AG10803 (cell line): ENCODE measurements at regions not wholly inside any gene's neighbourhood (a gene's known extent, or its start where the extent isn't known, plus 50 kb on each side); places are given as distances from the start of the nearest gene placed in this dataset.

ENCODE experiments used
- DNase-seq: peaks from one replicate; pipeline ENCODE4 v3.0.0; 2010; ENCODE audit warnings: low read depth
- H3K4me3 ChIP-seq: 2 replicates; pipeline ENCODE4 v1.5.1; 2011; ENCODE audit warnings: mild to moderate bottlenecking, low read length, control low read depth
- TF ChIP-seq, protein P1 (sequence below): conservative IDR thresholded peaks from 2 replicates; pipeline ENCODE4 v1.5.1; 2011; ENCODE audit warnings: mild to moderate bottlenecking, low read length, control low read depth, inconsistent platforms

DNA sequence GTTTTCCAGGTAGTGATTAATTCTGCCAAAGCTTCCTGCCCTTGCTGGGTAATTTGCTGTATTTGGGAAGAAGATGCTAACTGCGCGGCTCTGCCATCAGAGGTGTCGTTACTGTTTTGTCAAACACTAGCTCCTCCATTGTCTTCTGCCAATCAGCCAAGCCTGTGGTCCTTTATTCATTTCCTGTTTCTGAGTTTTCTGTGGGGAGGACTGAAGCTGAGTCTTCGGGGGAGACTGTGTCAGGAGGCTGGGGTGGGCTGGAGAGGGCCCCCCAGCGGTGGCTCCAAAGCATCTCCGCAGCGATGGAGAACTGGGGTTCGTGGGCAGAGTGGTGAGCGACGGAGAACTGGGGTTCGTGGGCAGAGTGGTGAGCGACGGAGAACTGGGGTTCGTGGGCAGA lies 322.9 kb upstream of the B3GAT1 start:
- TF ChIP-seq, protein P1, sequence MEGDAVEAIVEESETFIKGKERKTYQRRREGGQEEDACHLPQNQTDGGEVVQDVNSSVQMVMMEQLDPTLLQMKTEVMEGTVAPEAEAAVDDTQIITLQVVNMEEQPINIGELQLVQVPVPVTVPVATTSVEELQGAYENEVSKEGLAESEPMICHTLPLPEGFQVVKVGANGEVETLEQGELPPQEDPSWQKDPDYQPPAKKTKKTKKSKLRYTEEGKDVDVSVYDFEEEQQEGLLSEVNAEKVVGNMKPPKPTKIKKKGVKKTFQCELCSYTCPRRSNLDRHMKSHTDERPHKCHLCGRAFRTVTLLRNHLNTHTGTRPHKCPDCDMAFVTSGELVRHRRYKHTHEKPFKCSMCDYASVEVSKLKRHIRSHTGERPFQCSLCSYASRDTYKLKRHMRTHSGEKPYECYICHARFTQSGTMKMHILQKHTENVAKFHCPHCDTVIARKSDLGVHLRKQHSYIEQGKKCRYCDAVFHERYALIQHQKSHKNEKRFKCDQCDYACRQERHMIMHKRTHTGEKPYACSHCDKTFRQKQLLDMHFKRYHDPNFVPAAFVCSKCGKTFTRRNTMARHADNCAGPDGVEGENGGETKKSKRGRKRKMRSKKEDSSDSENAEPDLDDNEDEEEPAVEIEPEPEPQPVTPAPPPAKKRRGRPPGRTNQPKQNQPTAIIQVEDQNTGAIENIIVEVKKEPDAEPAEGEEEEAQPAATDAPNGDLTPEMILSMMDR: no peak
- no peak overlapping the region for H3K4me3 ChIP-seq
- no peak for DNase-seq

DNA sequence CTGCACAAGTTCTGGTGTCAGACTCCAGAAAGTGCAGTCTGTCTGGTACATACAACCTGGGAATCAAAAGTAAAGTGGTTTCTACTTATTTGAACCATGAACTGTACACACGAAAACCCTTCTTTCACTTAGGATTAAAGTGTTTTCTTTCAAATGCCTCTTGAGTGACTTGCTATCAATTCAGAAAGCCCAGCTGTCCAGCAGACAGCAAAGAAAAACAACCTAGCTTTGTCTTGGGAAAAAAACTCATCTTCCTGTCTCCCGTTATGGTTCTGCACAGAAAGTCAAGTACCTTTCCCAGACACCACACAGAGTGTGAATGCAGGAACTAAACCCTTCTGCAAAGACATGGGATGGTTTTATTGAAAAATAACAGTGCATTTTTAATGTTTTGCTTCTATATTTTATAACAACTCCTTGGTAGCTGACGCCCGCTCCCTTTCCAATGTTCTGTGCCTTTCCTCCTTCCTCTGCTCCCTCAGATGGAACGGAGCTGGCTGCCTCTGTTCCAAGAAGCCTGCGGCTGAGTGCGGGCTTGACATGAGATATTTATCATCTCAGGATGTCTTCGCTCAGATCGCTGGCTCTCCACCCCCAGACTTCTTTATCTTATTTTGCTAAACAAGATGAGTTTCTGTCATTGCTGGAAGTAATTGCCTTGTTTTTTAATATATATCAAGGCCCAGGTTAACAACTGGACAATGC lies 322.3 kb upstream of the B3GAT1 start:
- no peak for DNase-seq
- no peak overlapping the region for H3K4me3 ChIP-seq
- TF ChIP-seq, protein P1: no peak

DNA sequence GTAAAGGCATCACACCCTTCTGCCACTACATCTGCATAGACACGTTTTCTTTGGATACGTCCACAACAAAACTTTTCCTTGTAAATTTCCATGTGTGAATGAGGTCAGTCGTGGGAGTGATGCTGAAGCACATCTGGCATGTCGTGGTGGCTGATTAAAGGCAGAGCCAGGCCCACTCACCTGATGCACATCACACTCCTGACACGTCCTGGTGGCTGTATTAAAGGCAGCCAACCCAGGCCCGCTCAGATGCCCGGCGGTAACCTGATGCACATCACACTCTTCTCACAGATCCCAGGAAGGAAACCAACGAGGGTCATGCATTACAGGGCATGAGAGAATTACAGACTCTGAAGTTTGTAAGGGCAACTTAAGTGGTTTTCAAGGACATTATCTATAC lies 321.6 kb upstream of the B3GAT1 start:
- TF ChIP-seq, protein P1: no peak
- DNase-seq: no peak
- H3K4me3 ChIP-seq: no peak overlapping the region

DNA sequence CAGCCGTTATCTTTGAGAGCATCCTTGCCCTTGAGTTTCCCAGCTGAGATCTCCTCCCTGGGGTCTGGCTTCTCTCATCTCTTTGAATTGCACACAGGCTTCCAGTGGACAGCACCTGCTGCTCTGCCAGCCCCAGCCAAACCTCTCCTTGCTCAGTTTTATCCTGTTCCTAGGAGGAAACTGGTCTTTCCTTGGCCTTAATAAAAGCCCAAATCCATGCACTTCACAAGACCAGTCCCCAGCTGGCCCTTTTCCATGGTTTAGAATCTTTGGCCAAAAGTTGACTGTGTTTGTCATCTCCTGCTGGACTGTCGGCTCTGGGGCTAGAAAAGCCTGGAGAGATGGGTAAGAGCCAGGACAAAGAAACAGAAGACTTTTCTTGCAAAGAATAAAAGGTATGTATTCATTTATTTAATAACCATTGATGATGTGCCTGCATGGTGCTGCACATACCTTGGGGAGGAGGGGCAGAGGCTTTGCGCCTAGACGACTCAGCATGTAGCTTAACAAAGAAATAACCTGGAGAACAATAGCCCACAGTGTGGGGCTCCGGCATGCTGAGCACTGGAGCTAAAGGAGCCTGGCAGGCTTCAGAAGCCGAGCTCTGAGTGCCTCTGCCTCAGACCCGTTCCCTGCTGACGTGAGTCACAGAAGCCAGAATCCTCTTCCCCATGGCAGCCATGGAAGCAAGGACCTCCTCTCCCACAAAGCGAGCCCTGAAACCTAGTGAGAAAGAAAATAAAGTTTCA lies 319.3 kb upstream of the B3GAT1 start:
- no peak for DNase-seq
- TF ChIP-seq, protein P1: no peak
- no peak overlapping the region for H3K4me3 ChIP-seq

DNA sequence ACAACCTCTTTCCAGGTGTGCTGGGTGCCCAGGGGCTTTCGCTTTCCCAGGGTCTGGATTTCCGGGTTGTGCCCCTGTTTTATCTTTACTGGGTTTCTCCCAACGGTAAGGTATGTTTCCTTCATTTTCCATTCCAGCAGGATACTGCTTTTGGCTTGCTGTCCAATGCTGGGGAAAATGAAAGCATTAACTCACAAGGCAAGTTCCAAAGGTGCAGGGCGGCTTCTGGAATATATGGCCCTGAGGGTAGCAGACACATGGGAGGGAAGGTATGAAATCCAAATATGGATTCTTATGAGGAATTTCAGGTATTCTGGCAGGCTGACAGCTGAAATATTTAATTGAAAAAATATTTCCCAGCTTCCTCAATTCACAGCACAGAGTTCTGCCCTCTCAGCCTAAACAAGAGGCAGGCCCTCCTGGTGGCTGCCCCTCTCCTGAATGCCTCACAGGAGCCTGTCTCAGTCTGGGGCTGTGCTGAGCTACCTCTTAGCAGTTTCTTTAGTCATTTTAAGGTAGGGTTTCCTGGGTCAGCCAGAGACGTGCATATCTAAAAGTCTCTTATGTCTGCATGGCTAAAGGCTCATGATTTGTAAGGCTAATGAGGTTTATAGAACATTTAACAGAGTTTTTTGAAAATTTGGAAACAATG lies 318.6 kb upstream of the B3GAT1 start:
- no peak for DNase-seq
- no peak overlapping the region for H3K4me3 ChIP-seq
- TF ChIP-seq, protein P1: no peak

DNA sequence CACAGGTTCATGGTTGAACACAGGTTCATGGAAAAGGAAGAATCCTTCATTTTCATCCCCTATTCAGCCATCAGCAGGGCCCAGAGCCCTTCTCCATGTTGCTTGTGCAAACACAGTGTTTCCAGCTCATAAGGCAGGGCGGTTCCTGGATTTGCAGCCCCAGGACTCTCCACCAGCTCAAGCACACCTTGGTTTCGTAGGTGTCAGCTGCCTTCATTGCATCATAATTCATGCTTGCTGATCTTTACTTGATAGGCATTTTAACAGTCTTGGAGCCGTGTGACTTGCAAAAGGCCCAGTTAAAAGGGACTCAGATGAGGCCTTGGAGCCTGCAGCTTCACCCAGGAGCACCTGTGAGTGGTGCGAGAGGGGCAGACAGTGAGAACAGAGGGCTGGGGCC lies 318.1 kb upstream of the B3GAT1 start:
- H3K4me3 ChIP-seq: no peak overlapping the region
- no peak for DNase-seq
- TF ChIP-seq, protein P1: no peak
